Trophoblast cell (in vitro differentiated cells and primary cell): ENCODE measurements at regions not wholly inside any gene's neighbourhood (a gene's known extent, or its start where the extent isn't known, plus 50 kb on each side); places are given as distances from the start of the nearest gene placed in this dataset.

Experiments used
- DNase-seq, 2 donors: peaks; one replicate each; pipeline ENCODE4 v3.0.0-alpha.2; 2016
- H2AFZ ChIP-seq: 2 replicates; pipeline ENCODE4 v1.6.1; 2013; ENCODE audit warnings: low read length, moderate library complexity, mild to moderate bottlenecking; ENCODE audit not compliant: insufficient read depth, poor library complexity
- H2AK5ac ChIP-seq: 2 replicates; pipeline ENCODE4 v1.6.1; 2013; ENCODE audit warnings: mild to moderate bottlenecking, low read length
- H2BK120ac ChIP-seq: 2 replicates; pipeline ENCODE4 v1.6.1; 2013; ENCODE audit warnings: low read length, mild to moderate bottlenecking, moderate library complexity; ENCODE audit not compliant: insufficient read depth, poor library complexity
- H2BK12ac ChIP-seq: 2 replicates; pipeline ENCODE4 v1.6.1; 2013; ENCODE audit warnings: mild to moderate bottlenecking, low read length, moderate library complexity
- H2BK5ac ChIP-seq: 2 replicates; pipeline ENCODE4 v1.6.1; 2013; ENCODE audit warnings: low read length, low read depth, moderate library complexity, mild to moderate bottlenecking; ENCODE audit not compliant: poor library complexity
- H3K14ac ChIP-seq: 2 replicates; pipeline ENCODE4 v1.6.1; 2013; ENCODE audit warnings: mild to moderate bottlenecking, low read length
- H3K18ac ChIP-seq: 2 replicates; pipeline ENCODE4 v1.6.1; 2013; ENCODE audit warnings: mild to moderate bottlenecking, low read length
- H3K23ac ChIP-seq: 2 replicates; pipeline ENCODE4 v1.6.1; 2013; ENCODE audit warnings: low read length
- H3K27ac ChIP-seq: 2 replicates; pipeline ENCODE4 v1.5.1; 2013; ENCODE audit warnings: low read depth, mild to moderate bottlenecking, inconsistent platforms, low read length, moderate library complexity
- H3K27me3 ChIP-seq: 2 replicates; pipeline ENCODE4 v1.6.1; 2013; ENCODE audit warnings: inconsistent platforms, mild to moderate bottlenecking, low read length, moderate library complexity; ENCODE audit not compliant: insufficient read depth
- H3K36me3 ChIP-seq, 2 experiments: 1 replicate in 1 of 2; 2 replicates in 1 of 2; pipeline ENCODE4 v1.6.1; 2013; ENCODE audit warnings: low read length in 2 of 2, mild to moderate bottlenecking in 2 of 2, moderate library complexity in 1 of 2; ENCODE audit not compliant: insufficient read depth in 2 of 2, control insufficient read depth in 1 of 2
- H3K4ac ChIP-seq: 2 replicates; pipeline ENCODE4 v1.6.1; 2013; ENCODE audit warnings: low read depth, mild to moderate bottlenecking, low read length, moderate library complexity
- H3K4me1 ChIP-seq, 2 experiments: 1 replicate in 1 of 2; 2 replicates in 1 of 2; pipeline ENCODE4 v1.6.1; 2013; ENCODE audit warnings: low read length in 2 of 2, mild to moderate bottlenecking in 2 of 2, moderate library complexity in 1 of 2; ENCODE audit not compliant: insufficient read depth in 2 of 2, control insufficient read depth in 1 of 2
- H3K4me2 ChIP-seq: 2 replicates; pipeline ENCODE4 v1.6.1; 2013; ENCODE audit warnings: inconsistent platforms, mild to moderate bottlenecking, low read length, moderate library complexity
- H3K4me3 ChIP-seq: 2 replicates; pipeline ENCODE4 v1.5.1; 2013; ENCODE audit warnings: mild to moderate bottlenecking, low read depth, low read length, inconsistent platforms
- H3K79me1 ChIP-seq: one replicate; pipeline ENCODE4 v1.6.1; 2013; ENCODE audit warnings: low read length
- H3K79me2 ChIP-seq: 2 replicates; pipeline ENCODE4 v1.6.1; 2013; ENCODE audit warnings: low read length, mild to moderate bottlenecking; ENCODE audit not compliant: control insufficient read depth, insufficient read depth, poor library complexity
- H3K9ac ChIP-seq: 2 replicates; pipeline ENCODE4 v1.6.1; 2013; ENCODE audit warnings: mild to moderate bottlenecking, low read length
- H3K9me3 ChIP-seq: 2 replicates; pipeline ENCODE4 v1.6.1; 2013; ENCODE audit warnings: low read depth, mild to moderate bottlenecking, control low read depth, inconsistent platforms, low read length; ENCODE audit not compliant: insufficient read depth
- H4K12ac ChIP-seq: 2 replicates; pipeline ENCODE4 v1.6.1; 2013; ENCODE audit warnings: low read depth, mild to moderate bottlenecking, low read length, moderate library complexity
- H4K8ac ChIP-seq: 2 replicates; pipeline ENCODE4 v1.6.1; 2013; ENCODE audit warnings: low read depth, mild to moderate bottlenecking, low read length, moderate library complexity
- H4K91ac ChIP-seq: one replicate; pipeline ENCODE4 v1.6.1; 2013; ENCODE audit warnings: low read depth, mild to moderate bottlenecking, low read length, moderate library complexity
- WGBS: extraction: QIAGEN DNeasy Blood & Tissue Kit; methylation state at CpG from one replicate; pipeline ENCODE4 v1.1.7; 2013; ENCODE audit warnings: missing lambda C conversion rate; ENCODE audit not compliant: insufficient read length, insufficient coverage; ENCODE audit errors: extremely low coverage; 5-methylcytosine and 5-hydroxymethylcytosine counted together

GRCh38 chr7:153103202-153103601 is 343.6 kb downstream of the ACTR3B start:
- H2BK12ac ChIP-seq = no peak overlapping the region
- no peaks in the 10 kb centered on the region for H3K4me1 ChIP-seq
- H4K12ac ChIP-seq = no peak overlapping the region
- no peak overlapping the region for H3K23ac ChIP-seq
- no peaks in the 10 kb centered on the region for H3K27me3 ChIP-seq
- H3K9me3 ChIP-seq = peaks cover 3% of the 10 kb centered on the region
- no peaks in the 10 kb centered on the region for H3K79me1 ChIP-seq
- no peak overlapping the region for H2BK5ac ChIP-seq
- H3K79me2 ChIP-seq = no peaks in the 10 kb centered on the region
- no peak overlapping the region for H4K91ac ChIP-seq
- WGBS = no CpG with 5 or more reads among the region's 6 CpGs
- H4K8ac ChIP-seq = no peak overlapping the region
- H2AK5ac ChIP-seq = no peak overlapping the region
- no peak overlapping the region for H2BK120ac ChIP-seq
- H3K18ac ChIP-seq = no peak overlapping the region
- H3K36me3 ChIP-seq = no peaks in the 10 kb centered on the region
- no peak overlapping the region for H2AFZ ChIP-seq
- DNase-seq = no peak
- no peak overlapping the region for H3K9ac ChIP-seq
- no peak overlapping the region for H3K4me2 ChIP-seq
- H3K27ac ChIP-seq = no peak overlapping the region
- no peak overlapping the region for H3K4me3 ChIP-seq
- H3K4ac ChIP-seq = no peak overlapping the region
- H3K14ac ChIP-seq = no peak overlapping the region

GRCh38 chr7:153107826-153108225 is 348.3 kb downstream of the ACTR3B start:
- no peak overlapping the region for H2AK5ac ChIP-seq
- H3K14ac ChIP-seq = no peak overlapping the region
- no peak overlapping the region for H3K18ac ChIP-seq
- no peaks in the 10 kb centered on the region for H3K9me3 ChIP-seq
- no peak overlapping the region for H4K12ac ChIP-seq
- no peak overlapping the region for H2BK5ac ChIP-seq
- no peak overlapping the region for H2AFZ ChIP-seq
- DNase-seq = no peak
- no peaks in the 10 kb centered on the region for H3K27me3 ChIP-seq
- H4K8ac ChIP-seq = no peak overlapping the region
- H4K91ac ChIP-seq = no peak overlapping the region
- no peak overlapping the region for H2BK120ac ChIP-seq
- H3K4me3 ChIP-seq = no peak overlapping the region
- no peak overlapping the region for H3K4me2 ChIP-seq
- no peaks in the 10 kb centered on the region for H3K36me3 ChIP-seq
- no peaks in the 10 kb centered on the region for H3K79me1 ChIP-seq
- no peak overlapping the region for H2BK12ac ChIP-seq
- H3K9ac ChIP-seq = no peak overlapping the region
- H3K4ac ChIP-seq = no peak overlapping the region
- H3K23ac ChIP-seq = no peak overlapping the region
- no peak overlapping the region for H3K27ac ChIP-seq
- no peaks in the 10 kb centered on the region for H3K4me1 ChIP-seq
- no CpG with 5 or more reads among the region's 5 CpGs for WGBS
- no peaks in the 10 kb centered on the region for H3K79me2 ChIP-seq

GRCh38 chr7:153109566-153109965 is 350.0 kb downstream of the ACTR3B start:
- Histone ChIP-seq H3K27me3 (no peaks in the 10 kb centered on the region), H3K9ac (no peak overlapping the region), H3K4ac (no peak overlapping the region), H3K4me3 (no peak overlapping the region), H2BK120ac (no peak overlapping the region), H3K79me1 (no peaks in the 10 kb centered on the region), H4K91ac (no peak overlapping the region), H3K4me1 (no peaks in the 10 kb centered on the region), H3K9me3 (no peaks in the 10 kb centered on the region), H2AK5ac (no peak overlapping the region), H3K79me2 (no peaks in the 10 kb centered on the region), H4K12ac (no peak overlapping the region), H3K23ac (no peak overlapping the region), H3K4me2 (no peak overlapping the region), H3K27ac (no peak overlapping the region), H2BK5ac (no peak overlapping the region), H2AFZ (no peak overlapping the region), H2BK12ac (no peak overlapping the region), H3K18ac (no peak overlapping the region), H3K14ac (no peak overlapping the region), H3K36me3 (no peaks in the 10 kb centered on the region), H4K8ac (no peak overlapping the region)
- no peak for DNase-seq
- no CpG with 5 or more reads among the region's 8 CpGs for WGBS

- H3K36me3 ChIP-seq = no peaks in the 10 kb centered on the region
- WGBS = no CpG with 5 or more reads among the region's 5 CpGs
- no peaks in the 10 kb centered on the region for H3K79me2 ChIP-seq
Observed at GRCh38 chr7:153110606-153111005, 351.1 kb downstream of the ACTR3B start.

More at GRCh38 chr7:153110606-153111005, 351.1 kb downstream of the ACTR3B start:
- DNase-seq = no peak
- Histone ChIP-seq H3K4me1 (no peaks in the 10 kb centered on the region), H3K79me1 (no peaks in the 10 kb centered on the region), H3K14ac (no peak overlapping the region), H2BK5ac (no peak overlapping the region), H4K91ac (no peak overlapping the region), H3K9me3 (no peaks in the 10 kb centered on the region), H2AK5ac (no peak overlapping the region), H3K4ac (no peak overlapping the region), H4K12ac (no peak overlapping the region), H2AFZ (no peak overlapping the region), H3K23ac (no peak overlapping the region), H2BK120ac (no peak overlapping the region), H3K27me3 (no peaks in the 10 kb centered on the region), H2BK12ac (no peak overlapping the region), H3K27ac (no peak overlapping the region), H3K9ac (no peak overlapping the region), H3K4me2 (no peak overlapping the region), H4K8ac (no peak overlapping the region), H3K18ac (no peak overlapping the region), H3K4me3 (no peak overlapping the region)
